Heart right ventricle (tissue), 16 donors: ENCODE measurements at regions not wholly inside any gene's neighbourhood (a gene's known extent, or its start where the extent isn't known, plus 50 kb on each side); places are given as distances from the start of the nearest gene placed in this dataset.
A peak's percentile ranks its signal among the peaks of the same experiment; 100 is the strongest.

Source experiments
- ATAC-seq, 8 donors: fragments of 200-7000 bp; cut with Tn5 transposase; one replicate each; pipeline ENCODE4 v1.9.1; 2020; ENCODE audit warnings: mild to moderate bottlenecking in 8 of 8, moderate library complexity in 8 of 8, moderate number of reproducible peaks in 1 of 8
- DNase-seq, 2 donors: peaks; one replicate each; pipeline ENCODE4 v3.0.0-alpha.2; 2020
- H3K27ac ChIP-seq, 10 donors: fragments of 200-600 bp; sonication (generic) in 2 of 10; one replicate each; pipeline versions ENCODE4 v1.5.0 to v1.8.0; 2020 to 2022; ENCODE audit warnings: mild to moderate bottlenecking in 3 of 10
- H3K27me3 ChIP-seq, 7 donors: fragments of 200-600 bp; one replicate each; pipeline ENCODE4 v1.8.0; 2021 to 2022; ENCODE audit warnings: mild to moderate bottlenecking in 2 of 7
- H3K36me3 ChIP-seq, 9 donors: fragments of 200-600 bp; sonication (generic) in 1 of 9; one replicate each; pipeline versions ENCODE4 v1.5.0 to v1.8.0; 2020 to 2022; ENCODE audit warnings: mild to moderate bottlenecking in 2 of 9
- H3K4me1 ChIP-seq, 9 donors: fragments of 200-600 bp; sonication (generic) in 1 of 9; one replicate each; pipeline versions ENCODE4 v1.5.0 to v1.8.0; 2020 to 2022; ENCODE audit warnings: mild to moderate bottlenecking in 4 of 9
- H3K4me3 ChIP-seq, 10 donors: fragments of 200-600 bp; sonication (generic) in 2 of 10; one replicate each; pipeline versions ENCODE4 v1.5.0 to v1.8.0; 2020 to 2022; ENCODE audit warnings: mild to moderate bottlenecking in 7 of 10, moderate library complexity in 2 of 10
- H3K9me3 ChIP-seq, 11 donors: fragments of 200-600 bp in 10 of 11; sonication (generic) in 2 of 11; one replicate each; pipeline versions ENCODE4 v1.5.0 to v1.8.0; 2013 to 2022; ENCODE audit warnings: mild to moderate bottlenecking in 2 of 11, control low read depth in 1 of 11, moderate library complexity in 1 of 11
- WGBS, 2 donors: extraction: QIAGEN DNeasy Blood & Tissue Kit; methylation state at CpG; one replicate each; pipeline ENCODE4 v1.1.7; 2013; ENCODE audit warnings: inconsistent platforms in 1 of 2; 5-methylcytosine and 5-hydroxymethylcytosine counted together
- intact Hi-C, 10 donors: fragments of 100-400 bp; cut with DNase I; formaldehyde crosslinking; loops; one replicate each; pipeline versions ENCODE4 v1.11.1 to v1.14.2; 2022
- TF ChIP-seq, protein P1 (sequence below), 9 donors: fragments of 200-600 bp; sonication (generic) in 2 of 9; IDR thresholded peaks; one replicate each; pipeline versions ENCODE4 v1.5.0 to v1.8.0; 2021 to 2022; ENCODE audit warnings: antibody characterized with exemption in 9 of 9, mild to moderate bottlenecking in 5 of 9, moderate library complexity in 1 of 9
- donor health status: Arrhythmogenic right ventricular cardiomyopathy.
- donor health status: ischemic (EF 13 %, LVEDD 7.1; RV severe dilation, severe dysfunction).
- donor health status: healthy with polysubstance abuse.
- donor health status: DM: no; HTN: yes; CAD: no.
- donor health status: DM: no; HTN: no; CAD: no.
- donor health status: ischemic (EF 25% LVEDD 6.9; RV normal size, moderate dysfunction).
- donor health status: ischemic (EF 25% LVEDD 5.7; RV mildly dilated, moderate dysfunction).
- donor health status: healthy.
- donor health status: DM: yes; HTN: yes; CAD: no.
- donor health status: Ischemic cardiomyopathy.
- donor health status: ischemic (EF 35%, LVEDD 5.7; RV mildly dilated, moderate dysfunction).
- donor health status: nonischemic (EF 11% LVEDD 7.7; RV severe dilation, severe dysfunction).
- donor health status: DM: yes; HTN: yes; CAD: no.
- donor health status: PGD.
- donor health status: ischemic (EF 29% LVEDD 5.4; RV normal size, mild dysfunction).
- donor health status: nonischemic (EF 23%, LVEDD 6.1; RV moderate dilation, normal function).

DNA sequence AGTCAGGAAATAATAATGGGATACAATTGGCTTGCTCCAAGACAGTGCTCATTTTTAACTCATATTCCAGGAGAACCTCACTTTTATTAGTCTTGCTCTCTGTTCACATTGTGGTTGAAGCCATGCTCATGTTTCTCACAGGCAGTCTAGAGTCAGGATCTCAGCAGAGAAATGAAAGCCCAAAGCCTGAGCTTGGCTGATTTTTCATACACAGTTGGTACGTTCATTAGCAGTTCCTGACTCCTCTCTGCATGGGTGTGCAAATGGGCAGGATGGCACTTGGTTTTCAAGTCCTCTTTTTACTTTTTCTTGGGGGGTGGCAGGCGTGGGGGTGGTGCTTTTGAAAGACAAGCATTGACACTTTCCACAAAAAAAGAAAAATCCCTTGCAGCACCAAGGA is 56.0 kb upstream of the KLF7 start:
- H3K9me3 ChIP-seq, result no peaks in the 10 kb centered on the region
- intact Hi-C loops, result loop anchor here in 3 of 10 donors (5.0 to 10.0 kb wide), 5 partner anchors 34 to 253 kb away; no protein-coding TSS in a partner anchor
- no peak for ATAC-seq
- H3K36me3 ChIP-seq, result no peaks in the 10 kb centered on the region
- no peak for DNase-seq
- no peak overlapping the region for H3K4me3 ChIP-seq
- TF ChIP-seq, protein P1, sequence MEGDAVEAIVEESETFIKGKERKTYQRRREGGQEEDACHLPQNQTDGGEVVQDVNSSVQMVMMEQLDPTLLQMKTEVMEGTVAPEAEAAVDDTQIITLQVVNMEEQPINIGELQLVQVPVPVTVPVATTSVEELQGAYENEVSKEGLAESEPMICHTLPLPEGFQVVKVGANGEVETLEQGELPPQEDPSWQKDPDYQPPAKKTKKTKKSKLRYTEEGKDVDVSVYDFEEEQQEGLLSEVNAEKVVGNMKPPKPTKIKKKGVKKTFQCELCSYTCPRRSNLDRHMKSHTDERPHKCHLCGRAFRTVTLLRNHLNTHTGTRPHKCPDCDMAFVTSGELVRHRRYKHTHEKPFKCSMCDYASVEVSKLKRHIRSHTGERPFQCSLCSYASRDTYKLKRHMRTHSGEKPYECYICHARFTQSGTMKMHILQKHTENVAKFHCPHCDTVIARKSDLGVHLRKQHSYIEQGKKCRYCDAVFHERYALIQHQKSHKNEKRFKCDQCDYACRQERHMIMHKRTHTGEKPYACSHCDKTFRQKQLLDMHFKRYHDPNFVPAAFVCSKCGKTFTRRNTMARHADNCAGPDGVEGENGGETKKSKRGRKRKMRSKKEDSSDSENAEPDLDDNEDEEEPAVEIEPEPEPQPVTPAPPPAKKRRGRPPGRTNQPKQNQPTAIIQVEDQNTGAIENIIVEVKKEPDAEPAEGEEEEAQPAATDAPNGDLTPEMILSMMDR (IDR thresholded peaks at IDR 0.05), result no peak
- no peaks in the 10 kb centered on the region for H3K27me3 ChIP-seq
- peaks cover 0 to 29% (median 26%) of the 10 kb centered on the region in 9 donors for H3K4me1 ChIP-seq
- no peak overlapping the region for H3K27ac ChIP-seq
- WGBS, 2 donors, result 56 to 66% methylated on average over 2 of the region's 2 CpGs

DNA sequence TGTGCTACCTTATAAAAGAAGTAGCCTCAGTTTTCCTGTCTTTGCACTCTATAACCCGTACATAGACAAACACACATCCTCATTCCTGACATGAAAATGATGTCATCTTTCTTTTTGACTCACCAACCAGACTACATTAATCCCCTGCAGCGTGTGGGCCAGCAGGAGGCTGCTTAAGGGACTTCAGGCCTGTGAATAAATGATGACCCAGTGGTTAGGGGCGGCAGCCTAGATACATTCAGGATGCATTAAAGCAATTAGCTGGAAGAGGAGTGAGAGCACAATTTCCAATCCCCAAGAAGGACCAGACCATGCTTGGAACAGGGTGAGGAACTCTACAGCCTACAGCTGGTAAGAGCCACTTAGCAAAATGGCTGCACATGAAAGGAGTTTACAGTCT is 57.3 kb upstream of the KLF7 start:
- intact Hi-C loops, result loop anchor here in 3 of 10 donors (5.0 to 10.0 kb wide), 5 partner anchors 36 to 252 kb away; no protein-coding TSS in a partner anchor
- TF ChIP-seq, protein P1 (IDR thresholded peaks at IDR 0.05), result no peak
- no peak for DNase-seq
- Histone ChIP-seq H3K4me3 (no peak overlapping the region), H3K4me1 (peaks cover 0 to 41% (median 38%) of the 10 kb centered on the region in 9 donors), H3K27me3 (no peaks in the 10 kb centered on the region), H3K9me3 (no peaks in the 10 kb centered on the region), H3K36me3 (no peaks in the 10 kb centered on the region), H3K27ac (no peak overlapping the region)
- WGBS, 2 donors, result 78 to 84% methylated on average over 3 of the region's 3 CpGs
- ATAC-seq, result no peak

DNA sequence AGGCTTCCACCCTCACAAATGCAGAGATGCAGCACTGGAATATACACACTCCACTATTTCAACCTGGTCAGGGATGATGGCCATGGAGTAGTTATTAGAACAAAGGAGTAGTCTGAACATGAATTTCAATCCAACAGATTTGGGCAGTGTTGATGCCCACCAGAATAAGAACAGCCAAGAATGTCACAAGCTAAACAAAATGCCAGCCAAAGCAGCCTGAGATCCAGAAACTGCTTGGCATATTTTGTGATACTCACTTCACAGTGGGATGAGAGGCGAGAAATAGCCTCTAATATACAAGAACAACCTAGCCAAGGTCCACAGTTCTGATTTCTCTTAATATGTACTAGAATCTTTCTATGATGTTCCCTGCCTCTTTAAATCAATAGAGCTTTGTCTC is 58.6 kb upstream of the KLF7 start:
- ATAC-seq, result no peak
- Histone ChIP-seq H3K4me3 (no peak overlapping the region), H3K27ac (no peak overlapping the region), H3K9me3 (no peaks in the 10 kb centered on the region), H3K4me1 (peaks cover 0 to 52% (median 40%) of the 10 kb centered on the region in 9 donors), H3K27me3 (no peaks in the 10 kb centered on the region), H3K36me3 (no peaks in the 10 kb centered on the region)
- WGBS, 2 donors, result 81 to 93% methylated on average over 1 of the region's 1 CpG
- DNase-seq, result no peak
- intact Hi-C loops, result loop anchor here in 3 of 10 donors (5.0 to 10.0 kb wide), 5 partner anchors 37 to 250 kb away; no protein-coding TSS in a partner anchor
- TF ChIP-seq, protein P1 (IDR thresholded peaks at IDR 0.05), result no peak

DNA sequence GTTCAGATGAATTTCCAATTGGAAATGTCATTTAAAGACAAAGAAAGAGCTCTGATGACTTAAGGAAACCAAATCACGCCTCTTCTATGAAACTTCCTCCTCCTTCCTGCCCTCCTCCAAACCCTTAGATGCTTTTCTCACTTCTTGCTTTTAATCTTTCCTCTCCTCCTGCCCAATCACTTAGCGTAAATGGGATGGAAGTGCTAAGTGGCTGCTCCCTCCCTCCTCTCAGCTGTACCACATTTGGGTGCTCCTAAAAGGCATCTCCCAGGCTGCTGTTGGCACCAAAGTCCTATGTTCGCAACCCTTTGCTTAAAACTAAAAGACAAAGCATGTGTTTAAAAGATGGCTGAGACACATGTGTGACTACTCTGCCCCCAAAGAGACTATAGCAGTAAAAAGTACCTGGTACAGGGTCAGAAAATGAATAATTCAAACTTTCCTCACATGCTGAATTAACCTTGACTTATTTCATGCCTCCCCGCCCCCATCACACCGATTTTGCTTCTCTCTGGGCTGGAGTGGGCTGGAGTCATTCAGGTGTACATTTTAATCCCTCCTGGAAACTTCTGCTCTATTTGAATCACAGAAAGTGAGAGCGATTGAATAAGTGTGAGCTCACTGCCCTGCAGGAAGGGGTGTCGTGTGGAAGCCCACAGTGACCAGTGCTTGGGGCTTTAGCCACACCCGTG is 59.2 kb upstream of the KLF7 start:
- no peak for ATAC-seq
- Histone ChIP-seq H3K27ac (peak overlapping the region in 2 of 10 donors; percentile 10 to 41), H3K9me3 (no peaks in the 10 kb centered on the region), H3K36me3 (no peaks in the 10 kb centered on the region), H3K4me1 (peaks cover 0 to 52% (median 40%) of the 10 kb centered on the region in 9 donors), H3K4me3 (no peak overlapping the region), H3K27me3 (no peaks in the 10 kb centered on the region)
- WGBS, 2 donors, result 65 to 71% methylated on average over 8 of the region's 8 CpGs
- TF ChIP-seq, protein P1 (IDR thresholded peaks at IDR 0.05), result no peak
- intact Hi-C loops, result loop anchor here in 4 of 10 donors (5.0 to 10.0 kb wide), 6 partner anchors 38 to 250 kb away; partner anchors contain the start of gene KLF7 (in 2 of the 4)
- no peak for DNase-seq
